ENCODE measurements at regions not wholly inside any gene's neighbourhood (a gene's known extent, or its start where the extent isn't known, plus 50 kb on each side); places are given as distances from the start of the nearest gene placed in this dataset.

DNA sequence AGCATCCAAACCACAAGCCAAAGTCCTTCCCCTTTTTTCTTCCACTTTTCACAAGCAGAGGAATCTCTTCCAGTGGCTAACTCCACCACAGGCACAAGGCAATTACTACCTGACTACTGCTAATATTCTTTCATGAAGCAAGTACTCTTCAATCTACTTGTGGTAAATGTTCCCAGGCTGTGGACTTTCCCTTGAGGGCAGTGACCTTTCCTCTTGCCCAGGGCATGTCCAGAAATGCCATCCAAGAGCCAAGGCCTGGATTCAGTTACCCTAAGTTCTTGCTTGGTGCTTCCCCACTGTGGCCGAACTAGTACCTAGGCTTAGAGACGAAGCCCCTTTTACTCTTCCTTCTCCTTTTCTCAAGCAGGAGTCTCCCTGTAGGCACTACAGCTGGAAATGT lies 400.7 kb downstream of the DCAF12L2 start:
- H3K36me3 Mint-ChIP-seq = no peaks in the 10 kb centered on the region
- H3K4me1 Mint-ChIP-seq = no peaks in the 10 kb centered on the region
- Histone ChIP-seq H3K36me3 (ENCODE audit: control insufficient read depth, insufficient read depth, low read length) (no peaks in the 10 kb centered on the region), H3K4me1 (ENCODE audit: control insufficient read depth, insufficient read depth, low read length, poor library complexity, severe bottlenecking) (no peaks in the 10 kb centered on the region), H3K27ac (ENCODE audit: insufficient read depth, low read length, poor library complexity, severe bottlenecking) (no peak overlapping the region), H3K27me3 (ENCODE audit: control insufficient read depth, insufficient read depth, low read length) (no peaks in the 10 kb centered on the region), H3K9me3 (ENCODE audit: control insufficient read depth in 2 of 2, low read length in 2 of 2) (peaks cover 0 to 1% of the 10 kb centered on the region in 2 experiments), H3K4me3 (ENCODE audit: low read depth, low read length) (no peak overlapping the region)
- no peaks in the 10 kb centered on the region for H3K27me3 Mint-ChIP-seq
- H3K9me3 Mint-ChIP-seq = peaks cover 0 to 11% (median 2%) of the 10 kb centered on the region in 7 donors
- no peak overlapping the region for H3K4me3 Mint-ChIP-seq
- no peak overlapping the region for H3K27ac Mint-ChIP-seq
- no peak for ATAC-seq (ENCODE audit: low read depth in 2 of 2)
- DNase-seq = no peak

DNA sequence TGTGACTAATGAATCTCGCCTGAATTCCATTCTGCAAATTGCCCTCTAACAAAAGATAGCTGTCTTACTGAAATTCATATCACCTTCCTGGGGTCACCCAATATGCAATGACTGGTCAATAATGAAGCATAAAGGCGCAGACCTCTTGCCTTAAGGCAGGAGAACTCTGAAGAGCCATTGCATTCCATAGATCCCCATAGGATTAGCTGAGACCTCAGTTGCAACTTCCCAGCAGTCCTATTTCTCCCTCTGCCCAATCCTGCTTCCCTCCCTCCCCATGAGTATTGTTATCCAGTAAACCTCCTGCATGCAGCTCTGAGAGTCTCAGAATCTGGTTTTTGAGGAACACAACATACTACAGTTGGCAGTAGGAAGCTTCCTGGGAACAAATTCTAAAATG lies 396.5 kb downstream of the DCAF12L2 start:
- Histone ChIP-seq H3K9me3 (ENCODE audit: control insufficient read depth in 2 of 2, low read length in 2 of 2) (peaks cover 0 to 1% of the 10 kb centered on the region in 2 experiments), H3K36me3 (ENCODE audit: control insufficient read depth, insufficient read depth, low read length) (no peaks in the 10 kb centered on the region), H3K4me3 (ENCODE audit: low read depth, low read length) (no peak overlapping the region), H3K27ac (ENCODE audit: insufficient read depth, low read length, poor library complexity, severe bottlenecking) (no peak overlapping the region), H3K27me3 (ENCODE audit: control insufficient read depth, insufficient read depth, low read length) (no peaks in the 10 kb centered on the region), H3K4me1 (ENCODE audit: control insufficient read depth, insufficient read depth, low read length, poor library complexity, severe bottlenecking) (no peaks in the 10 kb centered on the region)
- H3K9me3 Mint-ChIP-seq = peaks cover 0 to 3% (median 0%) of the 10 kb centered on the region in 7 donors
- H3K36me3 Mint-ChIP-seq = no peaks in the 10 kb centered on the region
- DNase-seq = no peak
- no peak overlapping the region for H3K27ac Mint-ChIP-seq
- no peaks in the 10 kb centered on the region for H3K27me3 Mint-ChIP-seq
- ATAC-seq (ENCODE audit: low read depth in 2 of 2) = no peak
- H3K4me1 Mint-ChIP-seq = no peaks in the 10 kb centered on the region
- no peak overlapping the region for H3K4me3 Mint-ChIP-seq

DNA sequence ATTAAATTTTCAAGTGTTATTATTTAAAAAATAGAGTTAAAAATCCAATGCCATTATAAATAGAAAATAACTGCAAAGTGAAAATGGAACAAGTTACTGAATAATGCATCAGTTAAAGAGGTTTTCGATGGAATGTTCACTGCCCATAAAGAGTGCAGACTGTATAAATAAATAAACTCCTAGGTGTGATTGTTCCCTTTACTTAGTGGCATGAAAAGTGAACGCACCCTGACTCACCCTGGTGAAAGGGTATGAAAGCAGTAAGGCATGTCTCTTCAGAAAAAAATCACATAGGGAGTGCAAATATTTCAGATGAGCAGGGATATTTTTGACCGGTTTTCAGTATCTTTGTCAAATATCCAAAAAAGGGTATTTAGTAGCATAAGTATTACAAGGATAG lies 387.8 kb downstream of the DCAF12L2 start:
- Mint-ChIP-seq H3K4me1 (no peaks in the 10 kb centered on the region), H3K4me3 (no peak overlapping the region), H3K27me3 (no peaks in the 10 kb centered on the region), H3K9me3 (no peaks in the 10 kb centered on the region), H3K27ac (no peak overlapping the region), H3K36me3 (no peaks in the 10 kb centered on the region)
- DNase-seq = no peak
- no peak overlapping the region for H3K27ac ChIP-seq (ENCODE audit: insufficient read depth, low read length, poor library complexity, severe bottlenecking)
- H3K27me3 ChIP-seq (ENCODE audit: control insufficient read depth, insufficient read depth, low read length) = no peaks in the 10 kb centered on the region
- no peak overlapping the region for H3K4me3 ChIP-seq (ENCODE audit: low read depth, low read length)
- no peaks in the 10 kb centered on the region for H3K4me1 ChIP-seq (ENCODE audit: control insufficient read depth, insufficient read depth, low read length, poor library complexity, severe bottlenecking)
- no peak for ATAC-seq (ENCODE audit: low read depth in 2 of 2)
- no peaks in the 10 kb centered on the region for H3K36me3 ChIP-seq (ENCODE audit: control insufficient read depth, insufficient read depth, low read length)
- H3K9me3 ChIP-seq (ENCODE audit: control insufficient read depth in 2 of 2, low read length in 2 of 2) = no peaks in the 10 kb centered on the region

DNA sequence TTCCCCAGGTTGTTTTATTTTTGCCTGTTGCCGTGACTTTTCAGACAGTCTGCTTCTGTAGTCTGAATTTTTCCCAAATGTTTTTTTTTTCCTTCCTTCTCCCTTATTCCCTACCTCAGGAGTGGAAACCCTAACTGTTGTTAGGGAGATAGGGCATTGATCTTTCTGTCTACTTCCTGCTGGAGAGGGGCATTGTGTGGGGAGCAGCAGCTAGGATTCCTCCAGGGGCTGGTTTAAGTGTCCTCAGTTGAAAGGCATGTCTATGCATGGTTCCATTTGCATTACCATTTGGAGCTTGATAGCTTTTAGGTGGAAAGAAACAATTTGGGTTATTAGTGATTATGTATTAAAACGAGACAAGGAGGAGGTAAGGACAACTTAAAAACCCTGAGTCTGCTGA lies 383.9 kb downstream of the DCAF12L2 start:
- no peaks in the 10 kb centered on the region for H3K4me1 ChIP-seq (ENCODE audit: control insufficient read depth, insufficient read depth, low read length, poor library complexity, severe bottlenecking)
- no peak overlapping the region for H3K4me3 Mint-ChIP-seq
- H3K4me1 Mint-ChIP-seq = no peaks in the 10 kb centered on the region
- H3K9me3 ChIP-seq (ENCODE audit: control insufficient read depth in 2 of 2, low read length in 2 of 2) = no peaks in the 10 kb centered on the region
- H3K27ac ChIP-seq (ENCODE audit: insufficient read depth, low read length, poor library complexity, severe bottlenecking) = no peak overlapping the region
- H3K27me3 ChIP-seq (ENCODE audit: control insufficient read depth, insufficient read depth, low read length) = no peaks in the 10 kb centered on the region
- H3K27me3 Mint-ChIP-seq = no peaks in the 10 kb centered on the region
- no peaks in the 10 kb centered on the region for H3K36me3 Mint-ChIP-seq
- ATAC-seq (ENCODE audit: low read depth in 2 of 2) (no peak), DNase-seq (no peak)
- H3K4me3 ChIP-seq (ENCODE audit: low read depth, low read length) = no peak overlapping the region
- no peak overlapping the region for H3K27ac Mint-ChIP-seq
- no peaks in the 10 kb centered on the region for H3K36me3 ChIP-seq (ENCODE audit: control insufficient read depth, insufficient read depth, low read length)
- no peaks in the 10 kb centered on the region for H3K9me3 Mint-ChIP-seq

DNA sequence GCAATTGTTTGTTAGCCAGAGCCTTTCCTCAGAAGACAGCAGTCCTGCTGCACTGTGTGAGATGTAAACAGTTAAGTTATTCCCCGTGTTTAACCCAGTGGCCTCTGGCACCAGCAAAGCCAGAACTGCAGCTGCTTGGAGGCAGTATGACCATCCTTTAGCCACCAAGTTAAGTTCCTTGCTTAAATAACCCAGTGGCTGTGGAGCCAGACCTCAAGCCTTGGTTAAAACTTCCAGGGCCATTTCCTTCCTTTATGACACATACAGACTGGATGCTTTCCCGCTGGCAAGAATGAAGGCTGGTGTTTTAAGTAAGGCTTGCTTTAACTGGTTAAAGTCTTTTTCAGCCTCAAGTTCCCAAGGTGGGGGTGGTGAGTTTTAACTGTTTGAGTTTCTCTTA lies 379.8 kb downstream of the DCAF12L2 start:
- Mint-ChIP-seq H3K4me3 (no peak overlapping the region), H3K9me3 (peaks cover 0 to 2% (median 0%) of the 10 kb centered on the region in 7 donors), H3K36me3 (no peaks in the 10 kb centered on the region), H3K27ac (no peak overlapping the region), H3K4me1 (no peaks in the 10 kb centered on the region), H3K27me3 (no peaks in the 10 kb centered on the region)
- DNase-seq (no peak), ATAC-seq (ENCODE audit: low read depth in 2 of 2) (no peak)
- Histone ChIP-seq H3K4me1 (ENCODE audit: control insufficient read depth, insufficient read depth, low read length, poor library complexity, severe bottlenecking) (no peaks in the 10 kb centered on the region), H3K36me3 (ENCODE audit: control insufficient read depth, insufficient read depth, low read length) (no peaks in the 10 kb centered on the region), H3K27ac (ENCODE audit: insufficient read depth, low read length, poor library complexity, severe bottlenecking) (no peak overlapping the region), H3K4me3 (ENCODE audit: low read depth, low read length) (no peak overlapping the region), H3K9me3 (ENCODE audit: control insufficient read depth in 2 of 2, low read length in 2 of 2) (no peaks in the 10 kb centered on the region), H3K27me3 (ENCODE audit: control insufficient read depth, insufficient read depth, low read length) (no peaks in the 10 kb centered on the region)

DNA sequence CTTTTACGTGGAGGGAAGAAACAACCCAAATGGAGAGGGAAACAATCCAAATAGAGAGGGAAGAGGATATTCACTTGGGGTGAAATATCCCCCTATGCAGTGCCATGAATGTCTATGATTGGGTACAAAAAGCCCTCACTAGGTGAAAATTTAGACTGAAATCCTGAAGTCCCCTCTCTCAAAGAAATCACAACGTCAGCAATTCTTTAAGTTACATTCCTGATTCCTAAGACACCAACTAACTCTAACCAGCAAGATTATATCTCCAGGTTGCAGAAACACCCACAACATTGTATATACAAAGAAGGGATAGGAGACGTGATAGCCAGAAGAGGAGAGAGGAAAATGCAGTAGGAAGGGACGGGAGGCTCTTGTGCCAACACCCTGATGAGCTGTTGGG lies 374.3 kb downstream of the DCAF12L2 start:
- H3K27ac Mint-ChIP-seq = no peak overlapping the region
- H3K9me3 Mint-ChIP-seq = peaks cover 0 to 7% (median 0%) of the 10 kb centered on the region in 7 donors
- no peak for ATAC-seq (ENCODE audit: low read depth in 2 of 2)
- H3K4me3 Mint-ChIP-seq = no peak overlapping the region
- H3K4me3 ChIP-seq (ENCODE audit: low read depth, low read length) = no peak overlapping the region
- no peak for DNase-seq
- H3K27me3 ChIP-seq (ENCODE audit: control insufficient read depth, insufficient read depth, low read length) = no peaks in the 10 kb centered on the region
- no peaks in the 10 kb centered on the region for H3K36me3 ChIP-seq (ENCODE audit: control insufficient read depth, insufficient read depth, low read length)
- no peaks in the 10 kb centered on the region for H3K4me1 Mint-ChIP-seq
- H3K27ac ChIP-seq (ENCODE audit: insufficient read depth, low read length, poor library complexity, severe bottlenecking) = no peak overlapping the region
- no peaks in the 10 kb centered on the region for H3K4me1 ChIP-seq (ENCODE audit: control insufficient read depth, insufficient read depth, low read length, poor library complexity, severe bottlenecking)
- no peaks in the 10 kb centered on the region for H3K36me3 Mint-ChIP-seq
- no peaks in the 10 kb centered on the region for H3K27me3 Mint-ChIP-seq
- no peaks in the 10 kb centered on the region for H3K9me3 ChIP-seq (ENCODE audit: control insufficient read depth in 2 of 2, low read length in 2 of 2)

GRCh38 chrX:125810856-125811255 lies 355.2 kb downstream of the DCAF12L2 start:
- Histone ChIP-seq H3K4me1 (ENCODE audit: control insufficient read depth, insufficient read depth, low read length, poor library complexity, severe bottlenecking) (no peaks in the 10 kb centered on the region), H3K27ac (ENCODE audit: insufficient read depth, low read length, poor library complexity, severe bottlenecking) (no peak overlapping the region), H3K36me3 (ENCODE audit: control insufficient read depth, insufficient read depth, low read length) (no peaks in the 10 kb centered on the region), H3K9me3 (ENCODE audit: control insufficient read depth in 2 of 2, low read length in 2 of 2) (no peaks in the 10 kb centered on the region), H3K4me3 (ENCODE audit: low read depth, low read length) (no peak overlapping the region), H3K27me3 (ENCODE audit: control insufficient read depth, insufficient read depth, low read length) (no peaks in the 10 kb centered on the region)
- no peak for ATAC-seq (ENCODE audit: low read depth in 2 of 2)
- peaks cover 0 to 8% (median 0%) of the 10 kb centered on the region in 7 donors for H3K9me3 Mint-ChIP-seq
- H3K4me1 Mint-ChIP-seq = no peaks in the 10 kb centered on the region
- DNase-seq = no peak
- no peak overlapping the region for H3K4me3 Mint-ChIP-seq
- H3K27ac Mint-ChIP-seq = no peak overlapping the region
- H3K27me3 Mint-ChIP-seq = no peaks in the 10 kb centered on the region
- no peaks in the 10 kb centered on the region for H3K36me3 Mint-ChIP-seq

GRCh38 chrX:125826080-125826479 lies 340.0 kb downstream of the DCAF12L2 start:
- Histone ChIP-seq H3K27ac (ENCODE audit: insufficient read depth, low read length, poor library complexity, severe bottlenecking) (no peak overlapping the region), H3K9me3 (ENCODE audit: control insufficient read depth in 2 of 2, low read length in 2 of 2) (no peaks in the 10 kb centered on the region), H3K4me3 (ENCODE audit: low read depth, low read length) (no peak overlapping the region), H3K4me1 (ENCODE audit: control insufficient read depth, insufficient read depth, low read length, poor library complexity, severe bottlenecking) (no peaks in the 10 kb centered on the region), H3K27me3 (ENCODE audit: control insufficient read depth, insufficient read depth, low read length) (no peaks in the 10 kb centered on the region), H3K36me3 (ENCODE audit: control insufficient read depth, insufficient read depth, low read length) (no peaks in the 10 kb centered on the region)
- H3K27me3 Mint-ChIP-seq = no peaks in the 10 kb centered on the region
- H3K36me3 Mint-ChIP-seq = no peaks in the 10 kb centered on the region
- peaks cover 0 to 12% (median 4%) of the 10 kb centered on the region in 7 donors for H3K9me3 Mint-ChIP-seq
- no peaks in the 10 kb centered on the region for H3K4me1 Mint-ChIP-seq
- ATAC-seq (ENCODE audit: low read depth in 2 of 2) (no peak), DNase-seq (no peak)
- H3K27ac Mint-ChIP-seq = no peak overlapping the region
- H3K4me3 Mint-ChIP-seq = no peak overlapping the region
